ENCODE measurements at regions not wholly inside any gene's neighbourhood (a gene's known extent, or its start where the extent isn't known, plus 50 kb on each side); places are given as distances from the start of the nearest gene placed in this dataset.

- TF ChIP-seq USF2 (IDR thresholded peaks at IDR 0.05; ENCODE audit: low read depth, low read length) (no peak), RAD21 (IDR thresholded peaks at IDR 0.05; ENCODE audit: low read length) (no peak), SMC3 (IDR thresholded peaks at IDR 0.05; ENCODE audit: low read depth, low read length) (no peak), POLR2A (IDR thresholded peaks at IDR 0.05; ENCODE audit: low read depth, low read length) (no peak), MAZ (IDR thresholded peaks at IDR 0.05; ENCODE audit: borderline replicate concordance, low read depth, low read length) (no peak)
- TF ChIP-seq, protein P1, sequence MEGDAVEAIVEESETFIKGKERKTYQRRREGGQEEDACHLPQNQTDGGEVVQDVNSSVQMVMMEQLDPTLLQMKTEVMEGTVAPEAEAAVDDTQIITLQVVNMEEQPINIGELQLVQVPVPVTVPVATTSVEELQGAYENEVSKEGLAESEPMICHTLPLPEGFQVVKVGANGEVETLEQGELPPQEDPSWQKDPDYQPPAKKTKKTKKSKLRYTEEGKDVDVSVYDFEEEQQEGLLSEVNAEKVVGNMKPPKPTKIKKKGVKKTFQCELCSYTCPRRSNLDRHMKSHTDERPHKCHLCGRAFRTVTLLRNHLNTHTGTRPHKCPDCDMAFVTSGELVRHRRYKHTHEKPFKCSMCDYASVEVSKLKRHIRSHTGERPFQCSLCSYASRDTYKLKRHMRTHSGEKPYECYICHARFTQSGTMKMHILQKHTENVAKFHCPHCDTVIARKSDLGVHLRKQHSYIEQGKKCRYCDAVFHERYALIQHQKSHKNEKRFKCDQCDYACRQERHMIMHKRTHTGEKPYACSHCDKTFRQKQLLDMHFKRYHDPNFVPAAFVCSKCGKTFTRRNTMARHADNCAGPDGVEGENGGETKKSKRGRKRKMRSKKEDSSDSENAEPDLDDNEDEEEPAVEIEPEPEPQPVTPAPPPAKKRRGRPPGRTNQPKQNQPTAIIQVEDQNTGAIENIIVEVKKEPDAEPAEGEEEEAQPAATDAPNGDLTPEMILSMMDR (conservative IDR thresholded peaks at IDR 0.05; ENCODE audit: low read depth, low read length): no peak
Measured at GRCh38 chr5:36423578-36424307, 122.0 kb upstream of the RANBP3L start.

Measured in IMR-90 (cell line).